Medulla oblongata (tissue), 1 donor: ENCODE measurements at regions not wholly inside any gene's neighbourhood (a gene's known extent, or its start where the extent isn't known, plus 50 kb on each side); places are given as distances from the start of the nearest gene placed in this dataset.
"Not testable (repeated sequence)": the region's sequence is repeated elsewhere in the genome, so short reads cannot be mapped to it uniquely, and the experiment has no call there.

ENCODE experiments used
- DNase-seq: peaks from one replicate; pipeline ENCODE4 v3.0.0-alpha.2; 2015; ENCODE audit errors: extremely low spot score

DNA sequence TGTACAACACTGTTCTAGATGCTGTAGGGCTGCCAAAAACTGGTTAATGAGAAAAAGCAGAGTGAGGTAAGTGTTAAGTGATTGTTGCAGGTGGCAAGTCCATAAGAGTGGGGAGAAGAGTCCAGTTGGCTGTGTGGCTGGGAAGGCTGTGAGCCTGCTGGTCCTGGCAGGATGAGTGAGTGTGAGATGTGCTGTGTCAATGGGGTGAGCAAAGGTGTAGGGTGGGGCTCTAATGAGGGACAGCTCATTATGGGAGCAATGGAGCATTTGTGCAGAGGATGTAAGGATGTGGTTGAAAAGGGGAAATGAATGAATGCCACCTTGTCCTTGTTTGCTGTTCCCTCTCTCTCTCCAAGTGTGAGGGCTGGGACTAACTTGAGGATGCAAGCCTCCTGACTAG is 145.3 kb upstream of the ROPN1 start:
- DNase-seq, result no peak

DNA sequence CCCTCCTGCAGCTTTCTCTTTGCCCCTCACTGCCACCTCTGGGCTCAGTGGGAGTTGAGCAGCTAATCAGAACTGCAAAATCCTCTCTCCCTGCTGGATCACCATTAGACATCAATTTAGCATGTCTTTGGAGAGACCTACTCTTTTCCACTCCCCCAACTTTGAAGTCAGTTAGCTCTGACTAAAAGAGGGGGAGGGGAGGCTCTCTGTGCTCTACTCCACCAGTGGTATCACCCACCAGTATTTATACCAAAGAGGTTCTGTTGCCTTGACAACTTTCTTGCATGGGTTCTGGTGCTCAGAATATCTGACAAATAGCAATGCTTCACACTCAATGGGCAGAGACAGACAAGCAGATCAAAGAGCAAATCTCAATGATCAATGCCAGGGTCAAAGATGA is 146.2 kb upstream of the ROPN1 start:
- DNase-seq, result no peak

DNA sequence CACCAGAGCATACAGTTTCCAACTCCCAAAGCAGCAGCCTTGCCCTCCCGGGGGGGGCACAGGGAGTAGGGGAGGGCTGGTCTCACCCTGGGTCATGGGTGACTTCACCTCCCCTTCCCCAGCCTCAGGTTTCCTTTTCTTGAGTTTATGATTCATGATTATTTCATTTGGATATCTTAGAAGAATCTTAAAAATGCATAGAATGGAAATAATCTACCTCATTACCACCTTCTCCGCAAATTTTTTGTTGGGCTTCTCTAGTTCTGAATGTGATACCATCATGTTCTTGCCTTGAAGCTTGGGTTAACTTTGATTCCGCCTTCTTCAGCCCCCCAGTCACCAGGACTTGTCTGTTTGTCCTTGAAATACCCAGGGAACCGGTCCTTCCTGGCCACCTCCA is 148.8 kb upstream of the ROPN1 start:
- no peak for DNase-seq

DNA sequence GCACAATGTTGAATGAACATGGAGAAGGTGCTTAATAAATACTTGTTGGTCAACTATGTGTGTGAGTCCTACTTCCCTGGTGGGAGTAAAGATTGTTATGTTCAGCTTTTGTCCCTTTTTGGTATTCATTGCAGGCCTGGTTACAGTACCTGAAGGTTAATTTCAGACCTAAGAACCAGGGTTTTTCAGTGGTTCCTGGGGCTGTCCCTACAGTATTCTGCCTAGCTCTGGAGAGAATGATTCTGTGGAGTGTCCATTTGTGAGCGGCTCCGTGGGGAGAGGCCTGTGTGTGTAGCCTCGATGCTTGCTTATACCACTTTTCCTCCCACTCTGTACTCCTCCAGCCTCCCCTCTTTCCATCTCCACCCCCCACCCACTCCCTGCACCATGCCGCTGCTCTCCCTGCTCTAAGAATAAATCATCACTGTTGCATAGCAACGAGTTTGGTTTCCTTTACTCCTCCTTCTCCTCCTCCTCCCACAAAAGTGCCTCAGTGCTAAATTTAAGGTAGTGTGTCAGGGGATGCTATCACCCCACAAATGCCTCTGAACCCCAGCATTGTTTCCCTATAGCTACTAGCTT is 150.6 kb upstream of the ROPN1 start:
- DNase-seq, result no peak

DNA sequence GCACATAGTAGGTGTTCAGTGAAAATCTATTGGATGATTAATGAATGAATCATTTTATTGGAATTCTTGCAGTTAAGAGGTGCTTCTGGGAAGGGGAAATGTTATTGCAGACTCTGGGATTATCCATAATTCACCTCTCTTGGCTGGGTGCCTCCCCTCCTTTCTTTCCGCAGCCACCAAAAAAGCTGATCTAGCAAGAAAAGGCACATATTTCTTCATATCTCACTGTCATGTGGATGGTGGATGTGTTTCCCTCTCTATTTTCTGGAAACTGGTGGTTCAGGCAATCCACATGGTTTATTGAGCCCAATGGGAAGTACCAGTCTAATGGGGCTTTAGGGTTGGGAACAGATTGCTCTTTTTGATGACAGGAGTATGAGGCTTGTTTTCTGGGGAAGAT is 151.1 kb upstream of the ROPN1 start:
- no peak for DNase-seq

DNA sequence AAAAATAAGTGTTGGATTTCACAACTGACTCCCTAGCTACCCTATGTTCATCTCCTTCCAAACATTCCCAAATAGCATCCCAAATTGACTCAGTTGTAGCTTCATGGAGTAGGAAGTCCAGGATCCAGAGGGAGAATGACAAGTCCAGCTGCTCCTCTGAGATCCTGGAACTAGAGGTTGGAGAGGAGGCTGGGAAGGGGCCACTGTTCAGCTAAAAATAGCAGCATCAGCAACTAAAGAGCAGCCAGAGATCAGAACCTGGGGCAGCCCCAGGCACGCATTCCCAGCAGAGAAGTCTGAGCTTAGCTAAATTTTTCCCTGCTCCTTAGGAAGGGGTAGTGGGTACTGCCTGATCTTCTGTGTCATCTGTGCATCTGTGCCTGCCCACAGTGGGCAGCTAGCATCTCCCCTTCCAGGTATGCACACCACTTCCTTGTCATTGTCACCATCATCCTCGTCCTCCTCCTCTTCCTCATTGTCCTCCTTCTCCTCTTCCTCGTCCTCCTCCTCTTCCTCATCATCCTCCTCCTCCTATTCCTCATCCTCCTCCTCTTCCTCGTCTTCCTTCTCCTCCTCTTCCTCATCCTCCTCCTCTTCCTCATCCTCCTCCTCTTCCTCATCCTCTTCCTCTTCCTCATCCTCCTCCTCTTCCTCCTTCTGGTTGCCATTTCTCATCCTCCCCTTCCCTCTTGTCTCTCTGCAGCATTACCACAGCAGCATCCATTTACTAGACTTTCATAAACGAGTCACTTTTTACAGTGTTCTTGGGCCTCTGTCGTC is 152.3 kb upstream of the ROPN1 start:
- no peak for DNase-seq

DNA sequence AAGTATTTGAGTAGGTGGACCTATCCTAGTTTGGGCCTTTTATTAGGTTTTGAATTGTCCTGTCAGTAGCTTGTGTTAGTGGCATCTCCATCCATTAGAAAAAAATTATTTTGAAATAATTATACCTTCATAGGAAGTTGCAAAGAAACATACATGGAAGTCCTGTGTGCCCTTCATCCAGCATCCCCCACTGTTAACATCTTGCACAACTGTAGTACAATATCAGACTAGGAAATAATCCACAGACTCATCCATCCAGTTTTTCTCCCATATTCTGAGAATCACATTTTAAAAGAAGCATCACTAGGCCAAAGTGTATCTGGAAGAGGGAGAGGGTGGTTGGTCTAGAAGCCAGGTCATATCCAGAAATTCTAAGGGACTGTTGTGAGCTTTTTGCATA is 155.5 kb upstream of the ROPN1 start:
- DNase-seq, result no peak

DNA sequence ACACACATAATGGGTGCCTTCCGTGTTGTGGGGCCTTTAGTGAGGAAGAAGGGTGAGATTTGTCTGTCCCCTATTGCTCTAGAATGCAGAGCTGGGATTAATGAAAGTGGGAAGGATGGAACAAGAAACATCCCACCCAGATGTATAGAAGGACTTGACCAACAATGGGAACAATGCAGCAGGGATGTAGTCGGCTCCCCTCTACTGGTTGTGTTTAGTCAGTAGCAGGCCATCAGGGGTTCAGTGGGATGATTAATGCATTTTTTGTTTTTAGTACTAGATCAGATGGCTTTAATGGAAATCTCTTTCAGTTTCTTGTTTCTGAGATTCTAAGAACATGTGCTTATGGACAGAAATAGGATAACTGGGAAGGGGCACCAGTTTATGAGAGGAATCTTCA is 156.0 kb upstream of the ROPN1 start:
- DNase-seq, result no peak

DNA sequence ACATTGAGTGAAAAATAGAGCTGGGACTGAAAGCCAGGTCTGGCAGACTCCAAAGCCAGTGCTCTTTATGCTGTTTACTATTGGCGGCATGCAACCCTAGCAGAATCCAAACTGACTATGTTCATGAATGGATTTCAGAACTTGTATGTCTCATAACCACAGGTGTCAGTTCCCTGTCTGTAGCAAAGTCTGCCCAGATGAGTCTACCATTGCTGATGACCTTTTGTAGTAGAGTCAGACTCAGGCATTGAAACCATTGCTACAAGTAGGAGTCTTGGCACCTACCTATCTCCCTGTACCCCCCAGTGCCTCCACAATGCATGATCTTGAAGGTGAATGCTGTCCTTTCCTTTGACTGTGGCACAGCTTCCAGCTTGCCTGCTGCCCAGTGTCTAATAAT is 157.2 kb upstream of the ROPN1 start:
- DNase-seq, result no peak

DNA sequence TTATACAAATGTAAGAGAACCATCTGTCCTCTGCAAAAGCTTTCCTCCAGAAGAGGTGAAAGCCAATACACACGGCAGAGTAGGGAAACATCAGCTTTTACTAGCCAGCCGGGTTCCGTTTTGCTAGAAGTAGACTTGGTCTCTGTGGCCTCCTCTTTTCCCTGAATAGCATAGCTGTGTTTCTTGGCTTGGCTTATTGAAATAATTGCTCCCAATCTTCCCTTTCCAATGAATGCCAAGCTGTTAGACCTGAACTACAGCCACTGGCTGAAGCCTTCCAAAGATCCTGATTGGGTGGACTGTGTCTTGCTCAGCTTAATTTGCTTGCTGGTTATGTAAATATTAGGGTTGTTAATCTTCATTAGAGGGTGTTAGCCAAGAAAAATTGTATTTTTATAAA is 157.8 kb upstream of the ROPN1 start:
- DNase-seq, result peak; percentile 55

DNA sequence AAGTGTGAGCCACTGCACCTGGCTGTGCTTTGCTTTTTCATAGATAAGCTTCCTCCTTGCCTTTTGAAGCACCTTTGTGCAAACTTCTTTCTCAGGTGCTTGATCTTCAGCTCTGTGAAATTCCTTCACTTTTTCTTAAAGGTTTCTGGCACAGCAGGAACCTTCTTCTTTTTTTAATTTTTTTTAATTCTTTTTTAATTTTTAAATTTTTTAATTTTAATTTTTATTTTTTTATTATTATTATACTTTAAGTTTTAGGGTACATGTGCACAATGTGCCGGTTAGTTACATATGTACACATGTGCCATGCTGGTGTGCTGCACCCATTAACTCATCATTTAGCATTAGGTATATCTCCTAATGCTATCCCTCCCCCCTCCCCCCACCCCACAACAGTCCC is 161.0 kb upstream of the ROPN1 start:
- DNase-seq, result not testable (repeated sequence)

DNA sequence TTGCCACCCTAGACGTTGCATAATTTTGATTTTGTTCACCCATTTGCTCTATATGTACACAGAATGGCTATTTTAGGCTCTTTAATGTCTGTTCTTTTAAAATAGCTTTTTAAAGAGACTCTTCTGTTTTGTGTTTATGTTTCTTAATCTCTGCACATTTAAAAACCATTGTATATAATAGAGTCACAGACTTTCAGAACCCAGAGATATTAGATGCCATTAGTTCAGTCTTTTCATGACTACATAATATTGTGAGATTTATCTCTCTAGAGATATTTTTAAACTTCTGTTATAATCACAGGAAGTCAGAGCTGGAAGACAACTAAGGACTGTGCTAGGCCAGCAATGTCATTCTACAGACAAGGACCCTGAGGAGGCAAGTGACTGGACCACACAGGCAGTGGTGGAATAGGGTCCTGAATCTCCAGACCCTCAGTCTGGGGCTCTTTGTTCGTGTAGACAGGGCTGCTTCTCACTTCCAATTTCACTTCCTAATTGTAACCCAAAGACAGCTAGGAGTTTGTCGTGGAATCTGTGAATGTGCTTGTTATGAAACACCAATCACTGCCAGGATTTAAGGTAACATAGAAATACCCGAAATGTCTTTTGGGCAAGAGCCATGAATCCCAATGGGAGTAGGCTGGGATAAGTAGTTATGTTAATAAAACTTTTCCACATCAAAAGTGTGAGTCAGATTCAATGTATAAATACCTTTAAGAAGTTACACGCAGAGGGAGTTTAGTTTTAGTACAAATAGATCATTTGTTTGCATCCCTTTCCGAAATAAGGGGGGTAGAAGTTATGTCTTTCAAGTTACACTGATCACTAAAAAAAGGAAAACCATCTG is 165.2 kb upstream of the ROPN1 start:
- no peak for DNase-seq

DNA sequence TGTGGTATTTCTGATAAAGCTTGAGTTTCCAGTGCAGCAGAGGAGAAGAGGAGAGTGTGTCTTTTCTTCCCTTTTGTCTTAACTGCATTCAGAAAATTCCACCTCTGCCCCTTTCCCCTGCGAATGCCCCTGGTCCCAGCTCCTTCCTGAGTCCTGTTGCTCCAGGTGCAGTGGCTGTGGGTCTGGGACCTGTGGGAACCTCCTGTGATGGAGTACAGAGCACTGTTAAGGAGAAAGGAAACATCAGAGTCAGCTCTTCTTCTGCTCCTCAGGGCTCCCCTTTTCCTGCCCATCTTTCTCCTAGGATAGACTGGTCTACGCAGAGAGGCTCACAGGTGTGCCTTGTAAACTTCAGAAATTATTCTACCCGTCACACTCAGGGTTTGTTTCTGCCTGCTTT is 165.8 kb upstream of the ROPN1 start:
- DNase-seq, result no peak

DNA sequence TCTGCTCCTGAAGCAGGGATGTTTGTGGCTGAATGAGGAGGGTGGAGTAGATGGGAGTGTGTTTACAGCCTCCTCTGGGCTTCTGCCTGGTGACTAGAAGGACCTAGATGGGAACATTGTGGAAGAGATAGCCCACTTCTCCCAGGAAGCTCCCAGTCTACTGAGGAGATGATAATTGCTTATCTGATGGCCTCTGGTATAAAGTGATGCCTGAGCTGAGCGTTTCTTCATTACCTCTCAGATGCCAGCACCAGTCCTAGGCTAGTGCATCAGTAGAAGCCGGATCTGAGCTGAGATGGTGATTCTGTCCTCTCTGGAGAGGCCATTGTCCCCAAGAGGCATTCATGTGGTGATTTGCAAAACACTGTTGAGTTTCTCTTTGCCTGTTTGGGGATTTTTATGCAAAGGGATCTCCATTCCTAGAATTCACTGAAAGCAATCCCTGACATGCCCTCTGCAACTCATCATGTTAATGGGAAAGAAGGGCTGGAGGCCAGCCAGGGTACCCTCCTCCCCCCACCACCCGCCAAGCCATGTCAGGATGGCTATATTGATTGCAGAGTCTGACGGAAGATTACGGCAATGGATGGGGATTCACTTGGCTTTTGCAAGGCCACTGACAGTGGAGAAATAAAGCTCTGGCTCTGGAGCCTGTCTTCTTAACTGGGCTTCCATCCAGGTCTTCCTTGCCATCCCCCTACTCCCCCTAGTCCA is 166.4 kb upstream of the ROPN1 start:
- DNase-seq, result no peak

DNA sequence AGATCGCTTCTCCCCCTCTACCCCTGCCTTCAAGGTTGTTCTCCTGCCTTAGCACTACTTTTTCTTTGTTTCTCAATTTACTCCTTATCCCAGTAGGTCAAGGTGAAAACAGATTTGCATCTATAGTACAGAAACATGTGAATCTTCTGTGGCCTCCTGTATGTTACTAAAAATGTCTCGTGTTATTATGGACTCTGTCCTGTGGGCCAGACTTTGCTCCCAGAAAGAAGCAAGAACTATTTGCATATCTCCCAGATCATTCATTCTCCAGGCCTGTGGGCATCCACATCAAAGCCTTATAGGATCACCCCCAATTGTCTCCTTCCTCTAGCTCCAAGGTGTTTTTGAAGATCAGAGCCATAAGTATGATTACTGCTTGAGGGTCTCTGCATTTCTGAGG is 169.5 kb upstream of the ROPN1 start:
- DNase-seq, result no peak

DNA sequence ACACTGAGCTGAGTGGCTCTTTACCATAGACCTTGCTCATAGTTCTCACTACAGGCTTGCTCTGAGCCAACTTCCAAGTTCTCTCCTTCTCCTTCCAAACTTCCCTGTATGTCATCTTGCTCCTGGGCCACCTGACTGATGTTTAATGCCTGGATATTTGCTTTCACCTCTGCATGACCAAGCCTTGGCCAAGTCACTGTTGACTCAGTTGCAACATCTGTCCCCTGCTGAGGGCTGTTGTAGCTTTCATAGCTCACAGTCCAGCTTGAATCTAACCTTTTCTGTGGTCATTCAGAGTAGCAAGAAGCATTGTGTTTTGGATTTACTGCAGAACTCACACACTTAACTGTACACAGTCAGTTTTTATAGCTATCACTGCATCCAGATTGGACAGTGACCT is 171.8 kb upstream of the ROPN1 start:
- no peak for DNase-seq

DNA sequence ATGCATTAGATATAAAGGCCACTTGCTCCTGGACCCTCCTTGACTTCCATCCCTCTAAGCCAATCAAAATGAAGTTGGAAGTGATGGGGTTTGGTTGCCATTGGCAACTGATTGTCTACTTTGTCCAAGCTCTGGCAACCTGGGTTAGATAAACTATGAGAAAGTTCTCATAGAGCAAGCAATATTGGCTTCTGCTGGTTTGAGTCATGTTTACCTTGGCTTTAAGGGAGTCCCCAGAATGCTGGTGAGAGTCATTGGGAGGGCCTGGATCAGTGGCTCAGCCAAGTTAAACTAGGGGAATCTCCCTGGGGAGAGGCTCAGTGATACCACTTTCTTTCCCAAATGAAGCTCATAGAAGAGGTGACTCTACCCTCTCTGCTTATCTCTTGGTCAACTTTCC is 176.3 kb upstream of the ROPN1 start:
- no peak for DNase-seq

DNA sequence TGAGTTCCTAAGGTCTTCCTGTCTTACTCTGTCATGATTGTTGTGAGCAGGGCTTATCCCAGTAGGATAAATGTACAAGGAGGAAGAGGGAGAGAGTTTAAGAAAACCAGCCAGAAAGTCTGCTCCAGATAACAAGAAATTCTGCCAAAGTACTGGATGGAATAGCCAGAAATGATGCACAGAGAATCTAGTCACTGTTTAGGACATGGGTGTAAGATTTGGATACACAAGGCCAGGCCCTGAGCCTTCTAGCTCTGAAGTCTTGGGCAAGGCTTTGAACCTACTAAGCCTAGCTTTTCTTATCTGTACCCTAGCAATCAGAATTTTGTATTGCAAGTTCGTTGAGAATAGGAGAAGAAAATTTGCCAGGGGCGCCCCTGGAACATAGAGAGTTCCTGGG is 180.4 kb upstream of the ROPN1 start:
- no peak for DNase-seq

DNA sequence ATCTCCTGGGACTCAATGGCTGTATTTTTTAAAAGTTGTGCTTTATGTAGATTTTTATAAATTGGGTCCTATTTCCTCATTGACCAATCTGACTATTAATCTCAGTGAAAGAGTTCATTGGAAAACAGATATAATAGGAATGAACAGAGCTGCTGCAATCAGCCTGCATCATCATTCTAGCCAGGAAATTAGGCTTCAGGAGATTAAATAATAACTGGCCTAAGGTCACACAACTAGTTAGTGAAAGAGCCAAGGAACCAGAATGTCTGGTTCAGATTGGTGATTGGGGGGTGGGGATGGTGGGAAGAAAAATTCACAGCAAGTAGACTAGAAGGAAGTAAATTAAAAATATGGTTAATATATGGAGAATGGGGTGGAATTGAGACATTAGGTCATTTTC is 180.9 kb upstream of the ROPN1 start:
- no peak for DNase-seq

DNA sequence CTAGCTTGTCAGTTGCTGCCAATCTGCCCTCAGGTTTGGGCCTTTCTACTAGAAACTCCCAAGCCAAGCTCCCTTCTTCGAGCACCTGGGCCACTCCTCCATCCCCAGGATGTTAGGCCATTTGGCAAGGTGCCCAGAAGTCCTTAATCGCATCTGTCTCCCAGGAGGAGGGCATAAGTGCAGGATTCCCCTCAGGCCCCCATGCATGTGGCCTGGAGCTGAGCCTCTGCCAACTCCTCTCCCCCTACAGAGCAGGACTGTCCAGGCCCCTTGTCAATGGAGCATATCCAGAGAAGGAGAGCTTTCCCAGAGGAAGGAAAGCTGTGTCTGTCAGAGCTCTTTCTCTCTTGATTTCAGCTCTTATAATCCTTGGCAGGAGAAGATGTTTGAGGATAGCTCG is 182.6 kb upstream of the ROPN1 start:
- DNase-seq, result peak; percentile 9

DNA sequence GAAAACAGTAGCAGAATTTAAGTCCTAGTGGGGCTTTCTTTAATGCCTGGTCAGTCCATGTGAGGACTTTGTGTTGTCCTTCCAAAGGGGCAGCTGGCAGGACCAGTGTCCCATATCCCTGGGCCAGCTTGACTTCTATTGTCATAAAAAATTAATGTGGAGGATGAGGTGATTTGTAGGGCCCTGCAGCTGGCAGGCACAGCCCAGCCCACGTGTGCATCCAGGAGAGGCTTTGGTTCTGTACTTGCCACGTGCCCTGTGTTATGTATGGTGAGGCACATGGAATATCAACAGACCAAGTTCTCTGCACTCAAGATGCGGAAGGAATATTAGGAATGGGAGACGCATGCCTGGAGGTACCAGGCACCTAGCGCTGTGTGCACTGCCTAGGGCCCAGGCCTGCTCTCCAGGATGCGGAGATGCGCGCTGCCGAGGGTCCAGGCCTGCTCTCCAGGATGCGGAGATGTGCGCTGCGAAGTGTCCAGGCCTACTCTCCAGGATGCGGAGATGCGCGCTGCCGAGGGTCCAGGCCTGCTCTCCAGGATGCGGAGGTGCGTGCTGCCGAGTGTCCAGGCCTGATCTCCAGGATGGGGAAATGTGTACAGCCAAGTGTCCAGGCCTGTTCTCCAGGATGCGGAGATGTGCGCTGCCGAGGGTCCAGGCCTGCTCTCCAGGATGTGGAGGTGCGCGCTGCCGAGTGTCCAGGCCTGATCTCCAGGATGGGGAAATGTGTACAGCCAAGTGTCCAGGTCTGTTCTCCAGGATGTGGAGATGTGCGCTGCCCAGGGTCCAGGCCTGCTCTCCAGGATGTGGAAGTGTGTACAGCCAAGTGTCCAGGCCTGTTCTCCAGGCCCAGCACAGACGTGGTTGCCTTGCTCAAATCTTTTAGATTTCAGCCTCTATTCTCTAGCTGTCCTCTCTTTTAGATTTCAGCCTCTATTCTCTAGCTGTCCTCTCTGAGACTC is 183.3 kb upstream of the ROPN1 start:
- no peak for DNase-seq
